Heart left ventricle (tissue), 16 donors: ENCODE measurements at regions not wholly inside any gene's neighbourhood (a gene's known extent, or its start where the extent isn't known, plus 50 kb on each side); places are given as distances from the start of the nearest gene placed in this dataset.

Experiments
- ATAC-seq, 4 donors: fragments of 200-7000 bp; cut with Tn5 transposase; one replicate each; pipeline ENCODE4 v1.9.1; 2020 to 2022; ENCODE audit warnings: moderate library complexity in 4 of 4, mild to moderate bottlenecking in 3 of 4, moderate number of reproducible peaks in 1 of 4
- DNase-seq, 5 donors: peaks; one replicate each; pipeline ENCODE4 v3.0.0-alpha.2; 2020
- H3K27ac ChIP-seq, 12 donors: fragments of 200-600 bp; sonication (generic) in 4 of 12; one replicate each; pipeline versions ENCODE4 v1.5.0 to v1.8.0; 2016 to 2022; ENCODE audit warnings: mild to moderate bottlenecking in 2 of 12
- H3K27me3 ChIP-seq, 9 donors: fragments of 200-600 bp; sonication (generic) in 2 of 9; one replicate each; pipeline versions ENCODE4 v1.5.1 to v1.8.0; 2016 to 2022; ENCODE audit warnings: mild to moderate bottlenecking in 3 of 9
- H3K36me3 ChIP-seq, 9 donors: fragments of 200-600 bp; sonication (generic) in 2 of 9; one replicate each; pipeline versions ENCODE4 v1.5.0 to v1.8.0; 2018 to 2022; ENCODE audit warnings: mild to moderate bottlenecking in 2 of 9
- H3K4me1 ChIP-seq, 12 donors: fragments of 200-600 bp; sonication (generic) in 4 of 12; one replicate each; pipeline versions ENCODE4 v1.5.0 to v1.8.0; 2016 to 2022; ENCODE audit warnings: mild to moderate bottlenecking in 3 of 12
- H3K4me3 ChIP-seq, 12 donors: fragments of 200-600 bp; sonication (generic) in 4 of 12; one replicate each; pipeline versions ENCODE4 v1.5.0 to v1.8.0; 2017 to 2022; ENCODE audit warnings: mild to moderate bottlenecking in 9 of 12, moderate library complexity in 4 of 12
- H3K9me3 ChIP-seq, 12 donors: fragments of 200-600 bp; sonication (generic) in 4 of 12; one replicate each; pipeline versions ENCODE4 v1.5.0 to v1.8.0; 2016 to 2022; ENCODE audit warnings: mild to moderate bottlenecking in 1 of 12
- CTCF ChIP-seq, 12 donors: fragments of 200-600 bp; sonication (generic) in 4 of 12; IDR thresholded peaks; one replicate each; pipeline versions ENCODE4 v1.5.0 to v1.8.0; 2018 to 2022; ENCODE audit warnings: antibody characterized with exemption in 12 of 12, mild to moderate bottlenecking in 5 of 12
- POLR2A ChIP-seq, 2 donors: fragments of 450-650 bp; IDR thresholded peaks; one replicate each; pipeline ENCODE4 v1.6.1; 2017; ENCODE audit warnings: antibody characterized with exemption in 2 of 2, mild to moderate bottlenecking in 2 of 2, moderate library complexity in 2 of 2
- WGBS, 4 donors: extraction: QIAGEN DNeasy Blood & Tissue Kit in 2 of 4; methylation state at CpG; one replicate each; pipeline versions ENCODE4 v1.1.5 to v1.1.7; 2013 to 2018; 5-methylcytosine and 5-hydroxymethylcytosine counted together
- intact Hi-C, 10 donors: fragments of 100-400 bp; cut with DNase I; formaldehyde crosslinking; loops; one replicate each; pipeline versions ENCODE4 v1.11.1 to v1.14.2; 2022
- donor health status: ischemic (EF 13 %, LVEDD 7.1; RV severe dilation, severe dysfunction).
- donor health status: healthy with polysubstance abuse.
- donor health status: DM: no; HTN: yes; CAD: no.
- donor health status: DM: no; HTN: no; CAD: no.
- donor health status: ischemic (EF 25% LVEDD 6.9; RV normal size, moderate dysfunction).
- donor health status: ischemic (EF 25% LVEDD 5.7; RV mildly dilated, moderate dysfunction).
- donor health status: healthy.
- donor health status: DM: yes; HTN: yes; CAD: no.
- donor health status: ischemic (EF 35%, LVEDD 5.7; RV mildly dilated, moderate dysfunction).
- donor health status: nonischemic (EF 11% LVEDD 7.7; RV severe dilation, severe dysfunction).
- donor health status: DM: yes; HTN: yes; CAD: no.
- donor health status: PGD.
- donor health status: ischemic (EF 29% LVEDD 5.4; RV normal size, mild dysfunction).
- donor health status: nonischemic (EF 23%, LVEDD 6.1; RV moderate dilation, normal function).

- H3K36me3 ChIP-seq: no peaks in the 10 kb centered on the region
- intact Hi-C loops: no loop called here
- no peak overlapping the region for H3K27ac ChIP-seq
- ATAC-seq (no peak), DNase-seq (no peak)
- H3K4me3 ChIP-seq: no peak overlapping the region
- 73 to 81% (median 79%) methylated on average over 5 of the region's 5 CpGs for WGBS, 4 donors
- no peak for TF ChIP-seq POLR2A (IDR thresholded peaks at IDR 0.05)
- TF ChIP-seq CTCF (IDR thresholded peaks at IDR 0.05): no peak
- H3K9me3 ChIP-seq: peaks cover 0 to 19% (median 0%) of the 10 kb centered on the region in 12 donors
- H3K4me1 ChIP-seq: no peaks in the 10 kb centered on the region
- no peaks in the 10 kb centered on the region for H3K27me3 ChIP-seq
These were observed 197.0 kb upstream of the KCNH8 start for GRCh38 chr3:18951333-18951732.

GRCh38 chr3:18946524-18946923, 201.8 kb upstream of the KCNH8 start:
- Histone ChIP-seq H3K36me3 (no peaks in the 10 kb centered on the region), H3K4me3 (no peak overlapping the region), H3K27me3 (no peaks in the 10 kb centered on the region), H3K27ac (no peak overlapping the region), H3K4me1 (no peaks in the 10 kb centered on the region), H3K9me3 (peaks cover 0 to 17% (median 0%) of the 10 kb centered on the region in 12 donors)
- TF ChIP-seq POLR2A (IDR thresholded peaks at IDR 0.05): no peak
- no peak for TF ChIP-seq CTCF (IDR thresholded peaks at IDR 0.05)
- intact Hi-C loops: no loop called here
- ATAC-seq (no peak), DNase-seq (no peak)
- 25 to 48% (median 31%) methylated on average over 2 of the region's 2 CpGs for WGBS, 4 donors

- TF ChIP-seq POLR2A (IDR thresholded peaks at IDR 0.05) (no peak), CTCF (IDR thresholded peaks at IDR 0.05) (no peak)
- peaks cover 0 to 4% (median 0%) of the 10 kb centered on the region in 12 donors for H3K9me3 ChIP-seq
- H3K27ac ChIP-seq: no peak overlapping the region
- DNase-seq (no peak), ATAC-seq (no peak)
- intact Hi-C loops: no loop called here
- H3K4me3 ChIP-seq: no peak overlapping the region
- H3K36me3 ChIP-seq: no peaks in the 10 kb centered on the region
- no peaks in the 10 kb centered on the region for H3K27me3 ChIP-seq
- no peaks in the 10 kb centered on the region for H3K4me1 ChIP-seq
These were observed 210.7 kb upstream of the KCNH8 start for GRCh38 chr3:18937574-18937973.

- 76 to 92% (median 83%) methylated on average over 1 of the region's 1 CpG for WGBS, 4 donors
- H3K27me3 ChIP-seq: no peaks in the 10 kb centered on the region
- TF ChIP-seq POLR2A (IDR thresholded peaks at IDR 0.05) (no peak), CTCF (IDR thresholded peaks at IDR 0.05) (no peak)
- intact Hi-C loops: no loop called here
- no peak overlapping the region for H3K4me3 ChIP-seq
- no peaks in the 10 kb centered on the region for H3K36me3 ChIP-seq
- DNase-seq: no peak
- no peak for ATAC-seq
- H3K4me1 ChIP-seq: no peaks in the 10 kb centered on the region
- no peak overlapping the region for H3K27ac ChIP-seq
- H3K9me3 ChIP-seq: peaks cover 0 to 18% (median 0%) of the 10 kb centered on the region in 12 donors
These were observed 229.2 kb upstream of the KCNH8 start for GRCh38 chr3:18919158-18919557.
